Transverse colon (tissue), 4 donors: ENCODE measurements at regions not wholly inside any gene's neighbourhood (a gene's known extent, or its start where the extent isn't known, plus 50 kb on each side); places are given as distances from the start of the nearest gene placed in this dataset.

ENCODE experiments used
- DNase-seq: peaks from one replicate; pipeline ENCODE4 v3.0.0-alpha.2; 2019
- H3K27ac ChIP-seq, 4 donors: fragments of 200-600 bp; sonication (generic); 2 replicates each; pipeline ENCODE4 v1.5.1; 2016 to 2018; ENCODE audit warnings: inconsistent platforms in 4 of 4
- H3K27me3 ChIP-seq: fragments of 200-600 bp; sonication (generic); 2 replicates; pipeline ENCODE4 v1.5.1; 2017; ENCODE audit warnings: inconsistent platforms
- H3K36me3 ChIP-seq, 4 donors: fragments of 200-600 bp; sonication (generic); 2 replicates each; pipeline ENCODE4 v1.5.1; 2017 to 2019; ENCODE audit warnings: inconsistent platforms in 4 of 4
- H3K4me1 ChIP-seq, 4 donors: fragments of 200-600 bp; sonication (generic); 2 replicates each; pipeline ENCODE4 v1.5.1; 2017 to 2020; ENCODE audit warnings: inconsistent platforms in 4 of 4
- H3K4me3 ChIP-seq, 4 donors: fragments of 200-600 bp; sonication (generic); 1 replicate in 1 of 4; 2 replicates in 3 of 4; pipeline versions ENCODE4 v1.5.1 to v1.6.1; 2017 to 2019; ENCODE audit warnings: inconsistent platforms in 4 of 4
- H3K9me3 ChIP-seq, 2 donors: fragments of 200-600 bp; sonication (generic); 2 replicates each; pipeline ENCODE4 v1.5.1; 2017 to 2019; ENCODE audit warnings: inconsistent platforms in 2 of 2
- CTCF ChIP-seq, 5 experiments: fragments of 200-600 bp in 3 of 5; fragments of 450-650 bp in 2 of 5; sonication (generic) in 3 of 5; IDR thresholded peaks; 1 replicate in 2 of 5; 2 replicates in 3 of 5; pipeline ENCODE4 v1.5.1; 2016 to 2017; ENCODE audit warnings: antibody characterized with exemption in 5 of 5, inconsistent platforms in 3 of 5, mild to moderate bottlenecking in 2 of 5, moderate library complexity in 1 of 5
- EP300 ChIP-seq: sonication (generic); formaldehyde crosslinking; IDR thresholded peaks from one replicate; pipeline ENCODE4 v1.6.1; 2017; ENCODE audit warnings: antibody characterized with exemption, low read depth
- POLR2A ChIP-seq: fragments of 450-650 bp; IDR thresholded peaks from one replicate; pipeline ENCODE4 v1.6.1; 2016; ENCODE audit warnings: antibody characterized with exemption, mild to moderate bottlenecking, moderate library complexity
- POLR2AphosphoS5 ChIP-seq, 3 donors: sonication (generic); formaldehyde crosslinking; IDR thresholded peaks; one replicate each; pipeline ENCODE4 v1.6.1; 2016; ENCODE audit warnings: antibody characterized with exemption in 3 of 3
- WGBS, 2 donors: methylation state at CpG; one replicate each; pipeline ENCODE4 v1.1.5; 2018; ENCODE audit warnings: low coverage in 1 of 2; 5-methylcytosine and 5-hydroxymethylcytosine counted together
- in situ Hi-C, 4 donors: fragments of 200-750 bp; cut with MboI; loops; one replicate each; pipeline versions ENCODE4 v1.15.0 to v1.15.1; 2017; ENCODE audit warnings: low sequenced_read_pairs in 3 of 4, low pct_ligation_motif_present in 1 of 4, low pct_unique_long_range_greater_than_20kb in 1 of 4
- intact Hi-C: fragments of 100-400 bp; cut with DNase I; formaldehyde crosslinking; loops from one replicate; pipeline ENCODE4 v1.15.1; 2023; ENCODE audit warnings: low total_unique reads

- DNase-seq: no peak
- Histone ChIP-seq H3K4me1 (no peaks in the 10 kb centered on the region), H3K27me3 (no peaks in the 10 kb centered on the region), H3K27ac (no peak overlapping the region), H3K9me3 (no peaks in the 10 kb centered on the region), H3K4me3 (no peak overlapping the region), H3K36me3 (no peaks in the 10 kb centered on the region)
- TF ChIP-seq POLR2A (no peak), EP300 (no peak), POLR2AphosphoS5 (IDR thresholded peaks at IDR 0.05) (no peak), CTCF (IDR thresholded peaks at IDR 0.05) (no peak)
- WGBS, 2 donors: 69 to 70% methylated on average over 3 of the region's 3 CpGs
- in situ Hi-C loops (no loop called here), intact Hi-C loops (no loop called here)
These were observed 52.8 kb upstream of the CCSER1 start for GRCh38 chr4:90074322-90074886.
